GM18511 (cell line): ENCODE measurements at regions not wholly inside any gene's neighbourhood (a gene's known extent, or its start where the extent isn't known, plus 50 kb on each side); places are given as distances from the start of the nearest gene placed in this dataset.

Source experiments
- ATAC-seq: cut with Tn5 transposase; IDR thresholded peaks from one replicate; pipeline ENCODE4 v1.9.1; 2021; ENCODE audit warnings: mild to moderate bottlenecking, moderate library complexity; ENCODE audit not compliant: unreplicated experiment

DNA sequence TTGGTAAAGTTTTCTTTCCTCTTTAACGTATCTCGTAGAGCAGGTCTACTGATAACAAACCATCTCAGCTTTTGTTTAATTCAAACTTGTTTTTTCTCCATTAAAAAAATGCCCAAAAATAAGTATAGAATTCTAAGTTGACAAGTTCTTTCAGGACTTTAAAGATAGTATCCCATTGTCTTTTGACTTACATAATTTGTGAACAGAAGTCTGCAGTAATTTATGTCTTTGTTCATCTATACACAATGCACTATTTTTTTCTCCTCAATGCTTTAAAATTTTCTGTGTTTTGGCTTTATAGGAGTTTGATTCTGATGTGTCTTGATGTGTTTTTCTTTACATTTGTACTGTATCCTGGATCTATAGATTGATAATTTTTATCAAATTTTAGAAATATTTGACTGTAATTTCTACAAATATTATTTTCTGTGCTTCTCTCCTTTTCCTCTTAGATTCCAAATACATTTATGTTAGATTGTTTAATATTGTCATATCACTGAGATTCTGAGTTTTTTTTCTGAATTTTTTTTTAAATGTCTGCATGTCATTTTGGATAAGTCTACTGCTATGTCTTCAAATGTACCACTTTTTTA, 143.3 kb downstream of the FTCDNL1 start:
- ATAC-seq: no peak

GRCh38 chr2:199705538-199705937, 145.5 kb downstream of the FTCDNL1 start:
- no peak for ATAC-seq

DNA sequence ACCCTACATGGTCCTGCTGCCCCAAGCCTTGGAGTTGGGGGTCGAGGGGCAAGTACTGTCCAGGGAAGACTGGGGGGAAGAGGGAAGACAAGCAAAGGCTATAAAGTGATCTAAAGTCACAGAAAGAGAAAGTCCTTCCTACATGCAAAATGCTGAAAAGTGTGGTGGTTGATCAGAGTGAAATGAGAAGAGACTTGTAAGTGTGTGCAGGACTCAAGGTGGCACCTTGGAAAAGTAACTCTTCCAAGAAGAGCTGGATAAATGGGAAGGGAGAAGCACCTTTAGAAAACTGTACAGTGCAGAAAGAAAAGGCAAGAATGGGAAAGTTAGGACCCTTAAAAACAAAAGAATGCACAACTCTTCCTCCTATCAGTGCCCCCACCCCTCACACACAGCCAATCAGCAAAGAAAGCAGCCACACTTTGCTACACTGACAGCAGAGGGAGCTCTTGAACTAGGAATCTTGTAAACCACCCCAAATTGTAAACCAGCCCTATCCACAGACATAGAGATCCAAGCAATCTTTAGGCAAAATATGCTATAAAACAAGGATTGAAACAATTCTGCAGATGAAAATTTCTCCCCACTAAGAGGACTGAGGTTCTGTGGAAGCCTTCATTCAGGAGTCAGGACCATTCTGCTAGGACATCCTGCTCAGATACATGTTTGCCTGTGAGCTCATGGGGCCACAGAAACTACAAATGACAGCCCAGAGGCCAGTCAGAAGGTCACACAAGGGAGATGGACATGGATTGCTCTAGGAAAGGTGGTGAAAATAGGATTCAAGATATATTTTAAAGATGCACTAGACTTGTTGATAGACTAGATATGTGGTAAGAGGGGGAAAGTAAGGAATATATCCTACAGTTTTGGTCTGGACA, 146.4 kb downstream of the FTCDNL1 start:
- ATAC-seq: peak; percentile 70

GRCh38 chr2:199703199-199703598, 147.8 kb downstream of the FTCDNL1 start:
- ATAC-seq: no peak

DNA sequence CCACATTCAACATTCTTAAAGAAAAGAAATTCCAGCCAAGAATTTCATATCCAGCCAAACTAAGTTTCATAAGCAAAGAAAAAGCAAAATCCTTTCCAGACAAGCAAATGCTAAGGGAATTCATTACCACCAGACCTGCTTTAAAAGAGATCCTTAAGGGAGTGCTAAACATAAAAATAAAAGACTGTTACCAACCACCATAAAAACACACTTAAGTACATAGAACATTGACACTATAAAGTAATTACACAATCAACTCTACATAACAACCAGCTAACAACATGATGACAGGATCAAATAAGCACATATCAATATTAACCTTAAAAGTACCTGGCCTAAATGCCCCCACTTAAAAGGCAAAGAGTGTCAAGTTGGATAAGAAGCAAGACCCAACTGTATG, 153.5 kb downstream of the FTCDNL1 start:
- no peak for ATAC-seq

- no peak for ATAC-seq
Observed at GRCh38 chr2:199696048-199696447, 154.9 kb downstream of the FTCDNL1 start.

GRCh38 chr2:199693861-199694260, 157.1 kb downstream of the FTCDNL1 start:
- no peak for ATAC-seq

GRCh38 chr2:199692489-199692888, 158.5 kb downstream of the FTCDNL1 start:
- no peak for ATAC-seq

DNA sequence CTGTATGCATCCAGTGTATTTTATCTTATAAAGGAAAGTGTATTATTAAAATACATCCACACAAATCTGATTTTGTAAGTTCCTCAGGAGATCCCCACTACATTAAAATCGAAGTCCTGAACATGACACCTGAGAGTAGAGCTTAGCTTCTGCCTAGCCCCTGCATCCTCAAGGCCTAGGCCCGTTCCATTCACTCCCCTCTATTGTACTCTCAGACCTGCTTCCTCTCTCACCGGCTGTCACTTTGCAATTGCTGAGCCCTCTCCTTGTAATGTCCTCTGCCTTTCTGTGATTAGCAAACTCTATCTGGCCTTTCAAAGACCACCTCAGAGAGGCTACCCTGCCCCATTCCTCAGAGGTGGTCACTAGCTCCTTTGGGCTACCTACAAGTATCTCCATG, 160.8 kb downstream of the FTCDNL1 start:
- ATAC-seq: no peak

DNA sequence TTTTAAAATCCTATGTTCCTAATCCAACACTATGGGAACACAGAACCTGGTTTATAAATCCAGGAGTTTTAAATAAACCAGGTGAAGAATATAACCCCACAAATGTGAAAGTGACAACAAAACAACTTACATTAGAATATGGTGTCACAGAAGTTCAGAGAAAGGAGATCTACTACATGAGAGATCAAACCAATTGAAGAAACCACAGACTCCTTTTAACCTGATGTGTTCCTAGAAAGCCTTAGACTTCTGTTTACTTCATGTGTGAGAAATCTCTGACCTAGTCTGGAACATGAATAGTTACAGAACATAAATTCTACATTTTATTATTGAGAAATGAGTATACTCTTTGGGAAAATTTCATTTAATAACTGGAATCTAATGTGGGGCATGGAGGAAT, 165.3 kb downstream of the FTCDNL1 start:
- ATAC-seq: no peak

DNA sequence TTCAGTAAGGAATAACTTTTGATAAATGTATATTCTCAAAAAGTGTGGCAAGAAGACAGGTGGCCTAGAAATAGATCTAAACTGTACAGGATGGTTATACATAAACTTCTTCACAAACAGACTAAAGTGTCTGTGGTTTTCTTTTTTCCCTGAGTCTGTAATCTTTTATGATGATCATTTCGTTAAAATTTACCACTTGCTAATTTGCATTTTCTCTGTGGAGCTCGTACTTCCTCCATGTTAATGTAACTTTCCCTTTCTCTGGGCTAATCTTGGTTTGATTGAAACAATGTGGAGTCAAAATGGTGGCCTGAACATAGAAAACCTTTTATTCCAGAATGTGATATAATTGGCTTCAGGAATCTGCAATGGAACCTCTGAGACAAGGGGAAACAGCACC, 166.2 kb downstream of the FTCDNL1 start:
- peak; percentile 57 for ATAC-seq

- ATAC-seq: no peak
Observed at GRCh38 chr2:199684168-199684567, 166.8 kb downstream of the FTCDNL1 start.

- no peak for ATAC-seq
Observed at GRCh38 chr2:199682001-199682400, 169.0 kb downstream of the FTCDNL1 start.

DNA sequence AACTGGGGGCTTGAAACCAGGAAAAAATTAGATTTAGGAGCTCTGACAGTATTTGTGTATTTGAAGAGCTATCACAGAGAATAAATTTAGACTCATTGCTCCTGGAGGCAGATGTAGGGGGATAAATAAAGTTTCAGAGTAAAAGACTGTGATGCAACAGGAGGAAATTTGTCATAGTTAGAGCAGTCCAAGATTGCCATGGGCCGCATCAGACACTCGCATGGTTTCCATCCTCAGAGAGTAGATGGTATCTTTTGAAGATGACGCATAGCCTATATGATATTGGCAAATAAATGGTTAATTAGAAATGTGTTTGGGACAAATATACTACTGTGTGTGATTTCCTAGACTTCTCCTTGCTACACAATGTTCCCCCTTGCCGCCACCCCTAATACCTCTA, 170.5 kb downstream of the FTCDNL1 start:
- ATAC-seq: no peak

- no peak for ATAC-seq
Observed at GRCh38 chr2:199679883-199680282, 171.1 kb downstream of the FTCDNL1 start.

GRCh38 chr2:199677881-199678280, 173.1 kb downstream of the FTCDNL1 start:
- no peak for ATAC-seq

GRCh38 chr2:199668645-199669044, 182.3 kb downstream of the FTCDNL1 start:
- ATAC-seq: no peak

GRCh38 chr2:199663157-199663556, 187.8 kb downstream of the FTCDNL1 start:
- ATAC-seq: peak; percentile 83

DNA sequence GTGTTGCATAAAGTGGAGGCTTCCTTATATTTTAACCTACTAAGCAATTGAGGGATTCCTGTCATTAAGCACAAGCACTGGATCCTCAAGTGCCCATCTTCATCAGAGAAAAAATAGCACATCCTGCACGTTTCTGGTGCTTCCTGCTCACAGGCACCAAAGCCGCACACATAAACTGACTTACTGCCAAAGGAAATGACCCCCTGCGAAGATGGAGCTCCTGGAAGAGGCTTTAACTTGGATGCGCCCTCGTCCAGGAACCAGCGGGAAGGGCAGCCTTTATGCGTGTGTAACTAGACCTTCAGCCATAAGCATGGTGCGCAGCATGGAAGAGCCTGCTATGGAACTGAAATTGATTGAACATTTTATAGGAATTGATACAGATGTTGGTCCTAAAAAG, 188.7 kb downstream of the FTCDNL1 start:
- no peak for ATAC-seq

GRCh38 chr2:199660167-199660566, 190.8 kb downstream of the FTCDNL1 start:
- no peak for ATAC-seq

DNA sequence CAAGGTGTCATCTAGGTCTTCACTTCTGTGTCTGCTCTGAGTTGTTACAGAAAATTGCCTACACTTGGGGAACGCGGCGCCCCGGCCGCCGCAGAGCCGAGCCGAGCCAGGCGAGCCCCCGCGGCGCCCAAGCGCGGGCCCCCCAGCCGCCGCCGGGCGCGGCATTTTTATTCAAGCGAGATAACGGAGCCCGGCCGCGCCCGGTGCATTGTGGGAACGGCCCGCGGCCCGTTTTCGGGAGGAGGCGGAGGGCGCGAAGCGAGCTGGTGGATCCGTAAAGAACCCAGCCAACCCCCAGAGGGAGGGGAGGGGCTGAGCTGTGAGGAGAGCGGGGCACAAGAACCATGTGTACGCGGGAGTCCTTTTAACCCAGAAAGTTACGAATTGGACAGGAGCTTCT, 191.8 kb downstream of the FTCDNL1 start:
- ATAC-seq: no peak

- ATAC-seq: peak; percentile 96
Observed at GRCh38 chr2:199646439-199646838, 188.7 kb upstream of the SATB2 start.
